ENCODE measurements at regions not wholly inside any gene's neighbourhood (a gene's known extent, or its start where the extent isn't known, plus 50 kb on each side); places are given as distances from the start of the nearest gene placed in this dataset.

- Histone ChIP-seq H3K14ac (ENCODE audit: low read length) (no peak overlapping the region), H2AFZ (ENCODE audit: insufficient read depth, low read length, poor library complexity) (no peak overlapping the region), H2BK5ac (ENCODE audit: low read depth, low read length, poor library complexity) (no peak overlapping the region), H3K4ac (ENCODE audit: low read depth, low read length) (no peak overlapping the region), H3K79me2 (ENCODE audit: control insufficient read depth, insufficient read depth, low read length, poor library complexity) (no peaks in the 10 kb centered on the region), H3K27ac (ENCODE audit: low read depth, low read length) (no peak overlapping the region), H3K18ac (ENCODE audit: low read length) (no peak overlapping the region), H2BK120ac (ENCODE audit: insufficient read depth, low read length, poor library complexity) (no peak overlapping the region), H2BK12ac (ENCODE audit: low read length) (no peak overlapping the region), H2AK5ac (ENCODE audit: low read length) (no peak overlapping the region), H3K9ac (ENCODE audit: low read length) (no peak overlapping the region), H3K23ac (ENCODE audit: low read length) (no peak overlapping the region), H4K8ac (ENCODE audit: low read depth, low read length) (no peak overlapping the region), H3K4me1 (ENCODE audit: control insufficient read depth in 1 of 2, insufficient read depth in 2 of 2, low read length in 2 of 2) (no peaks in the 10 kb centered on the region), H4K91ac (ENCODE audit: low read depth, low read length) (no peak overlapping the region), H3K4me3 (ENCODE audit: low read depth, low read length) (no peak overlapping the region), H3K36me3 (ENCODE audit: control insufficient read depth in 1 of 2, insufficient read depth in 2 of 2, low read length in 2 of 2) (no peaks in the 10 kb centered on the region), H3K9me3 (ENCODE audit: insufficient read depth, low read depth, low read length) (no peaks in the 10 kb centered on the region), H3K4me2 (ENCODE audit: low read length) (no peak overlapping the region), H4K12ac (ENCODE audit: low read depth, low read length) (no peak overlapping the region), H3K79me1 (ENCODE audit: low read length) (no peaks in the 10 kb centered on the region), H3K27me3 (ENCODE audit: insufficient read depth, low read length) (no peaks in the 10 kb centered on the region)
- DNase-seq: no peak
- no CpG with 5 or more reads among the region's 4 CpGs for WGBS (ENCODE audit: extremely low coverage, insufficient coverage, insufficient read length)
Observed at GRCh38 chr13:42707586-42707985, 73.8 kb upstream of the FAM216B start.

GRCh38 chr13:42708391-42708790, 73.0 kb upstream of the FAM216B start:
- Histone ChIP-seq H3K79me2 (ENCODE audit: control insufficient read depth, insufficient read depth, low read length, poor library complexity) (no peaks in the 10 kb centered on the region), H4K12ac (ENCODE audit: low read depth, low read length) (no peak overlapping the region), H3K4me2 (ENCODE audit: low read length) (no peak overlapping the region), H3K4me3 (ENCODE audit: low read depth, low read length) (no peak overlapping the region), H3K27me3 (ENCODE audit: insufficient read depth, low read length) (no peaks in the 10 kb centered on the region), H2BK5ac (ENCODE audit: low read depth, low read length, poor library complexity) (no peak overlapping the region), H3K4ac (ENCODE audit: low read depth, low read length) (no peak overlapping the region), H3K9ac (ENCODE audit: low read length) (no peak overlapping the region), H3K27ac (ENCODE audit: low read depth, low read length) (no peak overlapping the region), H4K91ac (ENCODE audit: low read depth, low read length) (no peak overlapping the region), H3K23ac (ENCODE audit: low read length) (no peak overlapping the region), H3K14ac (ENCODE audit: low read length) (no peak overlapping the region), H4K8ac (ENCODE audit: low read depth, low read length) (no peak overlapping the region), H3K4me1 (ENCODE audit: control insufficient read depth in 1 of 2, insufficient read depth in 2 of 2, low read length in 2 of 2) (no peaks in the 10 kb centered on the region), H2BK12ac (ENCODE audit: low read length) (no peak overlapping the region), H3K79me1 (ENCODE audit: low read length) (no peaks in the 10 kb centered on the region), H2AFZ (ENCODE audit: insufficient read depth, low read length, poor library complexity) (no peak overlapping the region), H2BK120ac (ENCODE audit: insufficient read depth, low read length, poor library complexity) (no peak overlapping the region), H3K36me3 (ENCODE audit: control insufficient read depth in 1 of 2, insufficient read depth in 2 of 2, low read length in 2 of 2) (no peaks in the 10 kb centered on the region), H3K9me3 (ENCODE audit: insufficient read depth, low read depth, low read length) (no peaks in the 10 kb centered on the region), H2AK5ac (ENCODE audit: low read length) (no peak overlapping the region), H3K18ac (ENCODE audit: low read length) (no peak overlapping the region)
- DNase-seq: no peak
- WGBS (ENCODE audit: extremely low coverage, insufficient coverage, insufficient read length): no CpG with 5 or more reads among the region's 4 CpGs

- Histone ChIP-seq H3K9ac (ENCODE audit: low read length) (no peak overlapping the region), H2BK120ac (ENCODE audit: insufficient read depth, low read length, poor library complexity) (no peak overlapping the region), H3K4me1 (ENCODE audit: control insufficient read depth in 1 of 2, insufficient read depth in 2 of 2, low read length in 2 of 2) (no peaks in the 10 kb centered on the region), H3K36me3 (ENCODE audit: control insufficient read depth in 1 of 2, insufficient read depth in 2 of 2, low read length in 2 of 2) (no peaks in the 10 kb centered on the region), H2BK5ac (ENCODE audit: low read depth, low read length, poor library complexity) (no peak overlapping the region), H3K4ac (ENCODE audit: low read depth, low read length) (no peak overlapping the region), H4K91ac (ENCODE audit: low read depth, low read length) (no peak overlapping the region), H3K18ac (ENCODE audit: low read length) (no peak overlapping the region), H3K4me2 (ENCODE audit: low read length) (no peak overlapping the region), H3K79me2 (ENCODE audit: control insufficient read depth, insufficient read depth, low read length, poor library complexity) (no peaks in the 10 kb centered on the region), H2BK12ac (ENCODE audit: low read length) (no peak overlapping the region), H3K4me3 (ENCODE audit: low read depth, low read length) (no peak overlapping the region), H3K23ac (ENCODE audit: low read length) (no peak overlapping the region), H2AFZ (ENCODE audit: insufficient read depth, low read length, poor library complexity) (no peak overlapping the region), H3K79me1 (ENCODE audit: low read length) (no peaks in the 10 kb centered on the region), H3K14ac (ENCODE audit: low read length) (no peak overlapping the region), H3K9me3 (ENCODE audit: insufficient read depth, low read depth, low read length) (no peaks in the 10 kb centered on the region), H3K27me3 (ENCODE audit: insufficient read depth, low read length) (no peaks in the 10 kb centered on the region), H2AK5ac (ENCODE audit: low read length) (no peak overlapping the region), H4K8ac (ENCODE audit: low read depth, low read length) (no peak overlapping the region), H3K27ac (ENCODE audit: low read depth, low read length) (no peak overlapping the region), H4K12ac (ENCODE audit: low read depth, low read length) (no peak overlapping the region)
- 100% methylated on average over 1 of the region's 2 CpGs for WGBS (ENCODE audit: extremely low coverage, insufficient coverage, insufficient read length)
- no peak for DNase-seq
Observed at GRCh38 chr13:42709276-42709675, 72.1 kb upstream of the FAM216B start.

GRCh38 chr13:42715909-42716308, 65.5 kb upstream of the FAM216B start:
- Histone ChIP-seq H3K36me3 (ENCODE audit: control insufficient read depth in 1 of 2, insufficient read depth in 2 of 2, low read length in 2 of 2) (no peaks in the 10 kb centered on the region), H4K91ac (ENCODE audit: low read depth, low read length) (no peak overlapping the region), H3K27me3 (ENCODE audit: insufficient read depth, low read length) (no peaks in the 10 kb centered on the region), H2BK5ac (ENCODE audit: low read depth, low read length, poor library complexity) (no peak overlapping the region), H3K4me2 (ENCODE audit: low read length) (no peak overlapping the region), H4K12ac (ENCODE audit: low read depth, low read length) (no peak overlapping the region), H3K23ac (ENCODE audit: low read length) (no peak overlapping the region), H3K4me3 (ENCODE audit: low read depth, low read length) (no peak overlapping the region), H2AK5ac (ENCODE audit: low read length) (no peak overlapping the region), H2BK12ac (ENCODE audit: low read length) (no peak overlapping the region), H3K9me3 (ENCODE audit: insufficient read depth, low read depth, low read length) (no peaks in the 10 kb centered on the region), H3K18ac (ENCODE audit: low read length) (no peak overlapping the region), H3K4ac (ENCODE audit: low read depth, low read length) (no peak overlapping the region), H3K14ac (ENCODE audit: low read length) (no peak overlapping the region), H3K79me2 (ENCODE audit: control insufficient read depth, insufficient read depth, low read length, poor library complexity) (no peaks in the 10 kb centered on the region), H3K27ac (ENCODE audit: low read depth, low read length) (no peak overlapping the region), H2BK120ac (ENCODE audit: insufficient read depth, low read length, poor library complexity) (no peak overlapping the region), H2AFZ (ENCODE audit: insufficient read depth, low read length, poor library complexity) (no peak overlapping the region), H3K79me1 (ENCODE audit: low read length) (peaks cover 3% of the 10 kb centered on the region), H3K9ac (ENCODE audit: low read length) (no peak overlapping the region), H3K4me1 (ENCODE audit: control insufficient read depth in 1 of 2, insufficient read depth in 2 of 2, low read length in 2 of 2) (no peaks in the 10 kb centered on the region), H4K8ac (ENCODE audit: low read depth, low read length) (no peak overlapping the region)
- WGBS (ENCODE audit: extremely low coverage, insufficient coverage, insufficient read length): no CpG with 5 or more reads among the region's 3 CpGs
- DNase-seq: no peak

All from trophoblast cell (in vitro differentiated cells and primary cell).